Neural progenitor cell (in vitro differentiated cells): ENCODE measurements at regions not wholly inside any gene's neighbourhood (a gene's known extent, or its start where the extent isn't known, plus 50 kb on each side); places are given as distances from the start of the nearest gene placed in this dataset.

ENCODE experiments used
- DNase-seq: peaks from one replicate; pipeline ENCODE4 v3.0.0-alpha.2; 2016; ENCODE audit warnings: low spot score
- H2AFZ ChIP-seq: fragments of 200-600 bp; sonication (generic); replicated peaks from 2 replicates; pipeline ENCODE4 v1.6.1; 2016; ENCODE audit warnings: antibody characterized with exemption
- H3F3A ChIP-seq: fragments of 200-600 bp; sonication (generic); 2 replicates; pipeline ENCODE4 v1.6.1; 2016; ENCODE audit warnings: antibody characterized with exemption, low read depth
- H3K27ac ChIP-seq: fragments of 200-600 bp; sonication (generic); 2 replicates; pipeline ENCODE4 v1.5.1; 2016; ENCODE audit warnings: mild to moderate bottlenecking
- H3K27me3 ChIP-seq: fragments of 200-600 bp; sonication (generic); 2 replicates; pipeline ENCODE4 v1.6.1; 2016; ENCODE audit warnings: mild to moderate bottlenecking, moderate library complexity
- H3K36me3 ChIP-seq: fragments of 200-600 bp; sonication (generic); 2 replicates; pipeline ENCODE4 v1.5.1; 2016
- H3K4me1 ChIP-seq: fragments of 200-600 bp; sonication (generic); 2 replicates; pipeline ENCODE4 v1.6.1; 2016; ENCODE audit warnings: mixed run types
- H3K4me2 ChIP-seq: fragments of 200-600 bp; sonication (generic); 2 replicates; pipeline ENCODE4 v1.6.1; 2016
- H3K4me3 ChIP-seq: fragments of 200-600 bp; sonication (generic); 2 replicates; pipeline ENCODE4 v1.5.1; 2016
- H3K79me2 ChIP-seq: fragments of 200-600 bp; sonication (generic); 2 replicates; pipeline ENCODE4 v1.6.1; 2016; ENCODE audit warnings: low read depth
- H3K9ac ChIP-seq: fragments of 200-600 bp; sonication (generic); 2 replicates; pipeline ENCODE4 v1.6.1; 2016
- H3K9me3 ChIP-seq: fragments of 200-600 bp; sonication (generic); 2 replicates; pipeline ENCODE4 v1.5.1; 2016; ENCODE audit warnings: low read depth
- H4K20me1 ChIP-seq: fragments of 200-600 bp; sonication (generic); 2 replicates; pipeline ENCODE4 v1.6.1; 2016; ENCODE audit warnings: low read depth
- H3K27ac Mint-ChIP-seq: 3 replicates; pipeline ENCODE4 v1.8.0; 2021; ENCODE audit warnings: mixed read lengths
- H3K27me3 Mint-ChIP-seq: 2 replicates; pipeline ENCODE4 v1.8.0; 2022; ENCODE audit warnings: low read depth, mild to moderate bottlenecking, inconsistent platforms, moderate library complexity, mixed read lengths; ENCODE audit not compliant: insufficient read depth
- H3K36me3 Mint-ChIP-seq: 3 replicates; pipeline ENCODE4 v1.8.0; 2021; ENCODE audit warnings: mixed read lengths
- H3K4me1 Mint-ChIP-seq: 3 replicates; pipeline ENCODE4 v1.8.0; 2021; ENCODE audit warnings: mixed read lengths
- H3K4me3 Mint-ChIP-seq: 3 replicates; pipeline ENCODE4 v1.8.0; 2021; ENCODE audit warnings: mild to moderate bottlenecking, moderate library complexity, mixed read lengths
- H3K9me3 Mint-ChIP-seq: 3 replicates; pipeline ENCODE4 v1.8.0; 2020; ENCODE audit warnings: mixed read lengths
- EZH2 ChIP-seq: fragments of 200-600 bp; sonication (generic); IDR thresholded peaks from 2 replicates; pipeline ENCODE4 v1.6.1; 2017; ENCODE audit warnings: antibody characterized with exemption, mild to moderate bottlenecking, moderate library complexity
- EZH2phosphoT487 ChIP-seq: fragments of 200-600 bp; sonication (generic); IDR thresholded peaks from 2 replicates; pipeline ENCODE4 v1.6.1; 2017; ENCODE audit warnings: antibody characterized with exemption
- TF ChIP-seq, protein P1 (sequence below): fragments of 200-600 bp; sonication (generic); IDR thresholded peaks from 2 replicates; pipeline ENCODE4 v1.5.1; 2017; ENCODE audit warnings: antibody characterized with exemption, mild to moderate bottlenecking

DNA sequence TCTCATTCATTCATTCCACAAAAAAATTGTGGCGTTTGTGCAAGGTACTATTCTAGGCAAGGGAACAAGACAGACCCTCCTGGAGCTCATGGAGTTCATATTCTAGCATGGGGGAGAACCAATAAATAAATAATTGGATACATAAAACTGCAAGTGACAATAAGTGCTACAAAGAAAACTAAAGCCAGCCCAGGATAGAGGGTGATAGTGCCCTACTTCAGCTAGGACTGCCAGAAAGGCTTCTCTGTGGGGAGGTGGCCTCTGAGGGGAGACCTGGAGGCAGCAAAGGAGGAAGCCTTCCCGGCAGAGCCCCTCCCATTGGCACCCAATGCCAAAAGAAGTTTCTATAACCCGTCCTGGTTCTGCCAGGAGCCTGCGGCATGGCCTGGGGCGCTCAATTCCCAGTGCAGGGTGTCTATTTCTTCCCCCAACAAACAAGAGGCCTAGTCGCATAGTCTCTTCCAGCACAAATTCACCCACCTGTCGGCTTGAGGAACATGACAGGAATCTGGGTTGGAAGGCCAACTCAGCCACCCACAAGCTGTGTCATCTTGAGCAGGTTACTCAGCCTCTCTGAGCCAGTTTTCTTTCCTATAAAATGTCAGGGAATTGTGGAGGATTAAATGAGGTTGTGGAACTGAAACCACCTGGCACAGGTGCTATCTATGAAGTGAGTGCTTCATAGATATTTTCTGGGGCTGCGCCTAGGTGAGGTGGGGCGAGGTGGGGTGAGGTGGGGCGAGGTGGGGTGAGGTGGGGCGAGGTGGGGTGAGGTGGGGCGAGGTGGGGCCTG is 94.3 kb downstream of the ZFP36L2 start:
- Mint-ChIP-seq H3K4me3 (no peak overlapping the region), H3K9me3 (no peaks in the 10 kb centered on the region), H3K27me3 (peaks cover 7% of the 10 kb centered on the region), H3K27ac (no peak overlapping the region), H3K36me3 (no peaks in the 10 kb centered on the region), H3K4me1 (peaks cover 52% of the 10 kb centered on the region)
- Histone ChIP-seq H3K9me3 (no peaks in the 10 kb centered on the region), H3K27me3 (no peaks in the 10 kb centered on the region), H3K4me3 (no peak overlapping the region), H3K4me1 (peaks cover 29% of the 10 kb centered on the region), H3K27ac (no peak overlapping the region), H3K4me2 (no peak overlapping the region), H4K20me1 (no peaks in the 10 kb centered on the region), H3F3A (peaks cover 14% of the 10 kb centered on the region), H3K79me2 (no peaks in the 10 kb centered on the region), H3K36me3 (no peaks in the 10 kb centered on the region), H3K9ac (no peak overlapping the region), H2AFZ (no peak overlapping the region)
- no peak for DNase-seq
- no peak for TF ChIP-seq EZH2phosphoT487
- TF ChIP-seq, protein P1, sequence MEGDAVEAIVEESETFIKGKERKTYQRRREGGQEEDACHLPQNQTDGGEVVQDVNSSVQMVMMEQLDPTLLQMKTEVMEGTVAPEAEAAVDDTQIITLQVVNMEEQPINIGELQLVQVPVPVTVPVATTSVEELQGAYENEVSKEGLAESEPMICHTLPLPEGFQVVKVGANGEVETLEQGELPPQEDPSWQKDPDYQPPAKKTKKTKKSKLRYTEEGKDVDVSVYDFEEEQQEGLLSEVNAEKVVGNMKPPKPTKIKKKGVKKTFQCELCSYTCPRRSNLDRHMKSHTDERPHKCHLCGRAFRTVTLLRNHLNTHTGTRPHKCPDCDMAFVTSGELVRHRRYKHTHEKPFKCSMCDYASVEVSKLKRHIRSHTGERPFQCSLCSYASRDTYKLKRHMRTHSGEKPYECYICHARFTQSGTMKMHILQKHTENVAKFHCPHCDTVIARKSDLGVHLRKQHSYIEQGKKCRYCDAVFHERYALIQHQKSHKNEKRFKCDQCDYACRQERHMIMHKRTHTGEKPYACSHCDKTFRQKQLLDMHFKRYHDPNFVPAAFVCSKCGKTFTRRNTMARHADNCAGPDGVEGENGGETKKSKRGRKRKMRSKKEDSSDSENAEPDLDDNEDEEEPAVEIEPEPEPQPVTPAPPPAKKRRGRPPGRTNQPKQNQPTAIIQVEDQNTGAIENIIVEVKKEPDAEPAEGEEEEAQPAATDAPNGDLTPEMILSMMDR = no peak
- no peak for TF ChIP-seq EZH2

DNA sequence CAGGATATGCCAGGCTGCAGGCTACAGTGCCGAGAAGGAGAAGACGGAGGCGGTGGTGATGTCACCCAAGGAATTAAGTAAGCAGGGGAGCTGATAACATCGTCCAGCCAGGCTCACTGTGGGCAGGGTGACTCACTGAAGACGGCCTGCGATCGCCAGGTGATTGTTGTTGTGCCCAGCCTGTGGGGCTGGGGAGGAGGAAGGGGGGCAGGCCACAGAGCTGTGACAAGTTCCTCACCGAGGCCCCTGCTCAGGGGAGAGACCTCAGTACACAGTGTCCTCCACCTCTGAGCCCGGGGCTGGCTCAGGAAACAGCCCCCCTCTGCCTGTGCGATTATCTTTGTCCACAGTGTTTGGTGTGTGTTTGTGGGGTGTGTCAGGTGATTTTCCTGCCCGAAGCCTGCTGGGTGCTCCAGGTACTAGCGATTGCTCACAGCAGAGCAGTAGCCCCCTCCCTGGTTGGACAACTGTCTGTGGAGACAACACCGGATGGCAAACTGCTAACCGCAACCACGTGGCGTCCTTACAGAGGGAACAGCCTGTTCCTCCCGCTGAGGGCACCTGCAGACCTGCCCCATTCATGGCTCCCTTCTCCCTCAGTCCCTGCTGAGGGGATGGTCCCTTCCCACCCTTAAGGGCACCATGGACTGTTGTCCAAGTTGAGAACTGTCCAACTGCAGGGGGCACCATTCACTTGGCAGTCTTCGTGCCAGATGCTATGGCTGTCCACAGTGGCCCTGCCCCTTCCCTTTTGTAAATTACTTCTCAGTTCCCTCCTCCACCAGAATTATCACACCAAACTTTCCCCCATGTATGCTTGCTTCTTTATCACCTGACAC is 95.1 kb downstream of the ZFP36L2 start:
- Histone ChIP-seq H3K4me2 (no peak overlapping the region), H4K20me1 (no peaks in the 10 kb centered on the region), H3K9ac (no peak overlapping the region), H3K9me3 (no peaks in the 10 kb centered on the region), H3K4me1 (peaks cover 23% of the 10 kb centered on the region), H3K27ac (no peak overlapping the region), H3F3A (peaks cover 6% of the 10 kb centered on the region), H2AFZ (no peak overlapping the region), H3K36me3 (no peaks in the 10 kb centered on the region), H3K4me3 (no peak overlapping the region), H3K79me2 (no peaks in the 10 kb centered on the region), H3K27me3 (no peaks in the 10 kb centered on the region)
- peaks cover 8% of the 10 kb centered on the region for H3K27me3 Mint-ChIP-seq
- DNase-seq = peak; percentile 41
- no peak for TF ChIP-seq EZH2phosphoT487
- TF ChIP-seq, protein P1 = peak; percentile 31
- no peaks in the 10 kb centered on the region for H3K9me3 Mint-ChIP-seq
- H3K4me1 Mint-ChIP-seq = peaks cover 45% of the 10 kb centered on the region
- no peaks in the 10 kb centered on the region for H3K36me3 Mint-ChIP-seq
- no peak overlapping the region for H3K4me3 Mint-ChIP-seq
- no peak overlapping the region for H3K27ac Mint-ChIP-seq

DNA sequence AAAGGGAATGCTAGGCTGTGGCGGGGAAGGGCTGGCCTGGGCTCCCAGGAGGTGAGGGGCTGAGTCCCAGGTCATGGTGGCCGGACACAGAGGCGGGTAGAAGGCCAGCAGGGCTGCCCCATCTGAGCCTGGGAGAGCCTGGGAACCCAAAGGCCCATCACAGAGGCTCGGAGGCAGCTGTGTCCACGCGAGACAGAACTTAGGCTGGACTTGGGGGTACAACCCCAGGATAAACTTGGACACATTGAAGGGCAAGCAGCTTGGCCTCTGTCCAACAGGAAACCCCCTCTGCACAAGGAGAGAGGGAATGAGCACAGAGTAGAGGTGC is 95.9 kb downstream of the ZFP36L2 start:
- Histone ChIP-seq H3K27ac (no peak overlapping the region), H2AFZ (no peak overlapping the region), H3K79me2 (no peaks in the 10 kb centered on the region), H4K20me1 (no peaks in the 10 kb centered on the region), H3F3A (peaks cover 3% of the 10 kb centered on the region), H3K27me3 (no peaks in the 10 kb centered on the region), H3K4me2 (no peak overlapping the region), H3K9me3 (no peaks in the 10 kb centered on the region), H3K36me3 (no peaks in the 10 kb centered on the region), H3K4me3 (no peak overlapping the region), H3K4me1 (peaks cover 15% of the 10 kb centered on the region), H3K9ac (no peak overlapping the region)
- Mint-ChIP-seq H3K36me3 (no peaks in the 10 kb centered on the region), H3K4me3 (no peak overlapping the region), H3K4me1 (peaks cover 42% of the 10 kb centered on the region), H3K27ac (no peak overlapping the region), H3K27me3 (peaks cover 8% of the 10 kb centered on the region), H3K9me3 (no peaks in the 10 kb centered on the region)
- TF ChIP-seq, protein P1 = no peak
- no peak for TF ChIP-seq EZH2phosphoT487
- TF ChIP-seq EZH2 = no peak
- DNase-seq = no peak
